Spleen (tissue), 7 donors: ENCODE measurements at regions not wholly inside any gene's neighbourhood (a gene's known extent, or its start where the extent isn't known, plus 50 kb on each side); places are given as distances from the start of the nearest gene placed in this dataset.

Source experiments
- CTCF ChIP-seq, 11 experiments: fragments of 200-600 bp in 7 of 11; fragments of 450-650 bp in 4 of 11; sonication (generic) in 4 of 11; IDR thresholded peaks in 8 of 11; conservative IDR thresholded peaks in 3 of 11; 1 replicate in 7 of 11; 2 replicates in 4 of 11; pipeline versions ENCODE4 v1.4.0 to v1.8.0; 2016 to 2021; ENCODE audit warnings: antibody characterized with exemption in 11 of 11, inconsistent platforms in 4 of 11, mild to moderate bottlenecking in 1 of 11
- POLR2AphosphoS5 ChIP-seq, 3 donors: sonication (generic); formaldehyde crosslinking; IDR thresholded peaks; one replicate each; pipeline ENCODE4 v1.5.1; 2017; ENCODE audit warnings: antibody characterized with exemption in 3 of 3
- donor health status: DM: no; HTN: no; CAD: no; lungs with moderate emphysema.
- donor health status: DM: no; HTN: no; CAD: no.
- donor health status: DM: no; HTN: no; CAD: no.

GRCh38 chr12:13566292-13566691 is 369.8 kb downstream of the EMP1 start:
- TF ChIP-seq CTCF (IDR thresholded peaks at IDR 0.05 in 8 of 11, conservative IDR thresholded peaks at IDR 0.05 in 3 of 11) (no peak), POLR2AphosphoS5 (IDR thresholded peaks at IDR 0.05) (no peak)
